ENCODE measurements at regions not wholly inside any gene's neighbourhood (a gene's known extent, or its start where the extent isn't known, plus 50 kb on each side); places are given as distances from the start of the nearest gene placed in this dataset.

DNA sequence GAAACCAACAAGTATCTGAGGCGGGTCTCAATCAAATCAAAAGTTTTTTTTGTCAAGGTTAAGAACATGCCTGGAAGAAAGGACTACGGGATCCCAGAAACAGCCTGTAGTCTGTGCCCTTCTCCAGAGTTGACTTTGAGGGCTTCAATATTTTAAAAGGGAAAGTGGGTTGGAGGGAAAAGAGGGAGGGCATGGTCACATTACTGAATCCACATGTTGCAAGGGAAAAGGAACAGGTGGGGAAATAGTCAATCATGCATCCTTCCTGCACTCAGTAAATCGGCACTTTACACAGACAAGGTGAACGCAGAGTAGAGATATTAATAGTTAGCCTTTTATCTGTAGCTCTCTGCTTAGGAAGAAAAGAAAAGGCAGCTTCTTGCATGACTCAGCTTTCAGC lies 808.5 kb downstream of the UQCRFS1 start:
- no peak for DNase-seq (ENCODE audit: low read depth, low spot score)
- in situ Hi-C loops (cut with HindIII; ENCODE audit: low sequenced_read_pairs) = no loop called here
- TF ChIP-seq CTCF (IDR thresholded peaks at IDR 0.05; ENCODE audit: low read depth, low read length) = no peak
- no peak overlapping the region for H3K4me3 ChIP-seq (ENCODE audit: low read depth, low read length)

DNA sequence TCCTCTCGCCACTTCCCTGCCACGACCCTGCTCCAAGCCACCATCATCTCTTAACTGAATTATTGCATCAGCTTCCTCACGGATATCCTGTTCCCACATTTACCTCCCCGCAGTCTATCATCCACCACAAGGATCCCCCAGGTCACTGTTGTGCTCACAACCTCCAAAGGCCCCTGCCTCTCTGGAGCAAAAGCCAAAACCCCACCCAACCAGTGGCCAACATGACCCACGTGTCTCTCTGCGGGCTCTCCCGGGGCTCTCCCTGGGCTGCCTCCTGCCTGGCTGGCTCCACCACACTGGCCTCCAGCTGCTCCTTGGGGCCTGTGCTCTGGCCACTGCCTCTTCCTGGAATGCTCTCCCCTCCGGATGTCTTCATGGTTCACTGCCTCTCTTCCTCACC lies 809.3 kb downstream of the UQCRFS1 start:
- in situ Hi-C loops (cut with HindIII; ENCODE audit: low sequenced_read_pairs) = no loop called here
- no peak for TF ChIP-seq CTCF (IDR thresholded peaks at IDR 0.05; ENCODE audit: low read depth, low read length)
- DNase-seq (ENCODE audit: low read depth, low spot score) = no peak
- no peak overlapping the region for H3K4me3 ChIP-seq (ENCODE audit: low read depth, low read length)

DNA sequence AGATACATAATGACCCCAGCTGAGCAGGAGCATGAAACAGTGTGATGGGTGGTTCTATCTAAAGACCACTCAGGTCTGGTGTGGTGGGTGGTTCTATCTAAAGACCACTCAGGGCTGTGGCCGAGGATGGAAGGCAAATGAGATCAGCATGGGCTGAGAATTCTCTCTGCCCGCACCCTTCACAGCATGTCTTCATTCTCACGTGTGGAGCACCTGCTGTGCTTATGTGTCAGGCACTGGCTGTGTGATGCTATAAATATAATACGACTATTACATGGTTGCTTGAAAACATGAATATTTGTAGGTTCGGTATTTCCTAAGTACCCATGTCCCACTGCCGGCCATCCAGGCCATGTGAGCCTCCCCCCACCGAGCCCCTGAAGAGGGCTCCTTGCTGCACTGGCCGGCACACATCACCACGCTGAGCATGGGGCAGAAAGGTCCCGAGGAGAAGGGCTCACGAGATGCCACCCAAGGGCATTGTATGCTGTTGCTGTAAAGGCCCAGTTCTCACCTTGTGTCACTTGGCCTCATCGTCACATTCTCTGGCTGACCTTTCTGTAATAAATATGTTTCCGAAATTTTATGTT lies 810.2 kb downstream of the UQCRFS1 start:
- H3K4me3 ChIP-seq (ENCODE audit: low read depth, low read length) = no peak overlapping the region
- in situ Hi-C loops (cut with HindIII; ENCODE audit: low sequenced_read_pairs) = no loop called here
- no peak for TF ChIP-seq CTCF (IDR thresholded peaks at IDR 0.05; ENCODE audit: low read depth, low read length)
- no peak for DNase-seq (ENCODE audit: low read depth, low spot score)

- in situ Hi-C loops (cut with HindIII; ENCODE audit: low sequenced_read_pairs) = no loop called here
- TF ChIP-seq CTCF (IDR thresholded peaks at IDR 0.05; ENCODE audit: low read depth, low read length) = no peak
- H3K4me3 ChIP-seq (ENCODE audit: low read depth, low read length) = no peak overlapping the region
- DNase-seq (ENCODE audit: low read depth, low spot score) = no peak
Measured at GRCh38 chr19:28401739-28402424, 811.1 kb downstream of the UQCRFS1 start.

DNA sequence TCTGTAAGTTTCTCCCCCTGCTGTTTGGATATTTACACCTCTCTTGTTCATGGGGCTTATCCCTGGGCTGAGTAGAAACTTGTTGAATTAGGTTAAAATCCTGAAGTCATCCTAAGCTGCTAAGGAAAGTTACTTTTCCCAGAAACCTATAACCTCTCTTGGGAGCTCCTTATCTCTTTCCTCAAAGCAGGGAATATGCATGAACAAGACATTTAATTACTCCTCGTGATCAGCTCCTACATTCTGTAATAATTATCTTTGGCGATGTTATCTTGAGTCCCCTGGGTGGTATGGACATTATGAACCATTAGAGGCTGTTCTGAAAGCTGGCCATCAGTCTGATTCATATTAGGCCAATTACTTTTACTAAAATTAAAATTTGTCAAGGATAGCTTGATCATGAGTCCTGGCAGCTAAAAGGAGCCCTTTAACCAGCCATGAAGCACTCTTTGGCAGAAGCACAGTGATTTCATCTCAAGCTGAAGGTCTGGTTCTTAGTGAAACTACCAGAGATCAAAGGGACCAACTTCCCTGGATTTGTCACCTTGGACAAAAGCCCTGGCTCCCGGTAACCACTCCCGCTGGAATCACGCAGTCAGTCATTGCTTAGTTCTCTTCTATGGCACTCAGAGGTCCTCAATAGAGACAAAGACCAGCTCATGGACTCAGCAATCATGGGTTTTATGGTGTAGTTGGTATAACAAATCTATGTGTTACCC lies 811.8 kb downstream of the UQCRFS1 start:
- no peak for TF ChIP-seq CTCF (IDR thresholded peaks at IDR 0.05; ENCODE audit: low read depth, low read length)
- no peak for DNase-seq (ENCODE audit: low read depth, low spot score)
- H3K4me3 ChIP-seq (ENCODE audit: low read depth, low read length) = no peak overlapping the region
- in situ Hi-C loops (cut with HindIII; ENCODE audit: low sequenced_read_pairs) = no loop called here

- no peak overlapping the region for H3K4me3 ChIP-seq (ENCODE audit: low read depth, low read length)
- DNase-seq (ENCODE audit: low read depth, low spot score) = no peak
- no peak for TF ChIP-seq CTCF (IDR thresholded peaks at IDR 0.05; ENCODE audit: low read depth, low read length)
- in situ Hi-C loops (cut with HindIII; ENCODE audit: low sequenced_read_pairs) = no loop called here
Measured at GRCh38 chr19:28399187-28399586, 813.8 kb downstream of the UQCRFS1 start.

All from astrocyte of the spinal cord (primary cell).